BLaER1 treated with 17β-estradiol and CSF1 and Interleukin-3, amounts not matched to agents 10 nM and 100 nM (cell line): ENCODE measurements at regions not wholly inside any gene's neighbourhood (a gene's known extent, or its start where the extent isn't known, plus 50 kb on each side); places are given as distances from the start of the nearest gene placed in this dataset.
A peak's percentile ranks its signal among the peaks of the same experiment; 100 is the strongest.

ENCODE experiments used
- H3K27ac ChIP-seq, 11 experiments: shearing (Covaris generic); formaldehyde crosslinking; 2 replicates each; pipeline ENCODE4 v1.8.1; 2022
- H3K27me3 ChIP-seq, 11 experiments: shearing (Covaris generic); formaldehyde crosslinking; 2 replicates each; pipeline ENCODE4 v1.8.1; 2022
- H3K36me3 ChIP-seq, 11 experiments: shearing (Covaris generic); formaldehyde crosslinking; 2 replicates each; pipeline ENCODE4 v1.8.1; 2022
- H3K4me1 ChIP-seq, 10 experiments: shearing (Covaris generic); formaldehyde crosslinking; 2 replicates each; pipeline ENCODE4 v1.8.1; 2022
- H3K4me2 ChIP-seq, 11 experiments: shearing (Covaris generic); formaldehyde crosslinking; 2 replicates each; pipeline ENCODE4 v1.8.1; 2022
- H3K4me3 ChIP-seq, 10 experiments: shearing (Covaris generic); formaldehyde crosslinking; 2 replicates each; pipeline ENCODE4 v1.8.1; 2022
- H3K9ac ChIP-seq, 11 experiments: shearing (Covaris generic); formaldehyde crosslinking; 2 replicates each; pipeline ENCODE4 v1.8.1; 2022
- H3K9me3 ChIP-seq, 11 experiments: shearing (Covaris generic); formaldehyde crosslinking; replicated peaks in 1 of 11; 2 replicates each; pipeline ENCODE4 v1.8.1; 2022
- H4K20me1 ChIP-seq, 11 experiments: shearing (Covaris generic); formaldehyde crosslinking; 2 replicates each; pipeline ENCODE4 v1.8.1; 2022
- Cebpa-rat ChIP-seq, 11 experiments: shearing (Covaris generic); IDR thresholded peaks; 2 replicates each; pipeline ENCODE4 v1.8.1; 2022

GRCh38 chr4:81997313-81997712 lies 376.5 kb downstream of the HNRNPD start:
- no peak overlapping the region for H3K27ac ChIP-seq
- no peaks in the 10 kb centered on the region for H3K27me3 ChIP-seq
- no peaks in the 10 kb centered on the region for H4K20me1 ChIP-seq
- no peak for TF ChIP-seq Cebpa-rat (IDR thresholded peaks at IDR 0.05)
- H3K4me1 ChIP-seq = no peaks in the 10 kb centered on the region
- H3K9me3 ChIP-seq = peaks cover 7 to 15% (median 10%) of the 10 kb centered on the region in 11 experiments
- no peak overlapping the region for H3K9ac ChIP-seq
- peaks cover 0 to 2% (median 0%) of the 10 kb centered on the region in 11 experiments; a peak in 1 of 22 replicates for H3K36me3 ChIP-seq
- H3K4me3 ChIP-seq = no peak overlapping the region
- H3K4me2 ChIP-seq = no peak overlapping the region

GRCh38 chr4:81990898-81991297 lies 382.9 kb downstream of the HNRNPD start:
- H3K27me3 ChIP-seq = no peaks in the 10 kb centered on the region
- no peak overlapping the region for H3K9ac ChIP-seq
- no peak overlapping the region for H3K4me2 ChIP-seq
- H3K27ac ChIP-seq = no peak overlapping the region
- no peak for TF ChIP-seq Cebpa-rat (IDR thresholded peaks at IDR 0.05)
- no peak overlapping the region for H3K4me3 ChIP-seq
- no peaks in the 10 kb centered on the region for H3K36me3 ChIP-seq
- no peaks in the 10 kb centered on the region for H3K9me3 ChIP-seq
- no peaks in the 10 kb centered on the region for H3K4me1 ChIP-seq
- no peaks in the 10 kb centered on the region for H4K20me1 ChIP-seq

- Histone ChIP-seq H3K9me3 (no peaks in the 10 kb centered on the region), H3K4me1 (no peaks in the 10 kb centered on the region), H3K27ac (no peak overlapping the region), H3K9ac (no peak overlapping the region), H3K4me3 (no peak overlapping the region), H3K27me3 (no peaks in the 10 kb centered on the region), H4K20me1 (no peaks in the 10 kb centered on the region), H3K36me3 (no peaks in the 10 kb centered on the region), H3K4me2 (no peak overlapping the region)
- no peak for TF ChIP-seq Cebpa-rat (IDR thresholded peaks at IDR 0.05)
Observed at GRCh38 chr4:81990211-81990610, 383.6 kb downstream of the HNRNPD start.

- no peak overlapping the region for H3K9ac ChIP-seq
- H3K4me3 ChIP-seq = no peak overlapping the region
- H3K9me3 ChIP-seq = no peaks in the 10 kb centered on the region
- H3K4me2 ChIP-seq = no peak overlapping the region
- no peaks in the 10 kb centered on the region for H3K36me3 ChIP-seq
- no peak overlapping the region for H3K27ac ChIP-seq
- H3K27me3 ChIP-seq = no peaks in the 10 kb centered on the region
- no peaks in the 10 kb centered on the region for H3K4me1 ChIP-seq
- TF ChIP-seq Cebpa-rat (IDR thresholded peaks at IDR 0.05) = no peak
- no peaks in the 10 kb centered on the region for H4K20me1 ChIP-seq
Observed at GRCh38 chr4:81989202-81989601, 384.6 kb downstream of the HNRNPD start.

- H3K27me3 ChIP-seq = no peaks in the 10 kb centered on the region
Observed at GRCh38 chr4:81988178-81988577, 385.6 kb downstream of the HNRNPD start.

GRCh38 chr4:81984746-81985145 lies 389.0 kb downstream of the HNRNPD start:
- Histone ChIP-seq H3K4me2 (no peak overlapping the region), H3K36me3 (no peaks in the 10 kb centered on the region), H3K4me3 (no peak overlapping the region), H3K9ac (no peak overlapping the region), H3K9me3 (no peaks in the 10 kb centered on the region), H3K27me3 (no peaks in the 10 kb centered on the region), H3K27ac (no peak overlapping the region), H3K4me1 (peaks cover 0 to 9% (median 2%) of the 10 kb centered on the region in 10 experiments; a peak in 6 of 20 replicates), H4K20me1 (no peaks in the 10 kb centered on the region)
- no peak for TF ChIP-seq Cebpa-rat (IDR thresholded peaks at IDR 0.05)

More at GRCh38 chr4:81988178-81988577, 385.6 kb downstream of the HNRNPD start:
- Histone ChIP-seq H3K27ac (no peak overlapping the region), H3K4me2 (no peak overlapping the region), H3K9ac (no peak overlapping the region), H3K9me3 (no peaks in the 10 kb centered on the region), H3K4me1 (peaks cover 0 to 5% (median 1%) of the 10 kb centered on the region in 10 experiments; a peak in 6 of 20 replicates), H4K20me1 (no peaks in the 10 kb centered on the region), H3K4me3 (no peak overlapping the region), H3K36me3 (no peaks in the 10 kb centered on the region)
- TF ChIP-seq Cebpa-rat (IDR thresholded peaks at IDR 0.05) = no peak

- H3K4me3 ChIP-seq = no peak overlapping the region
- TF ChIP-seq Cebpa-rat (IDR thresholded peaks at IDR 0.05) = no peak
- peak overlapping the region in 7 of 11 experiments; percentile 13 to 52 (median 45); a peak in 10 of 22 replicates for H3K4me2 ChIP-seq
- H3K9me3 ChIP-seq = no peaks in the 10 kb centered on the region
- H4K20me1 ChIP-seq = no peaks in the 10 kb centered on the region
- H3K36me3 ChIP-seq = no peaks in the 10 kb centered on the region
- H3K4me1 ChIP-seq = peaks cover 0 to 9% (median 2%) of the 10 kb centered on the region in 10 experiments; a peak in 6 of 20 replicates
- no peak overlapping the region for H3K9ac ChIP-seq
- no peaks in the 10 kb centered on the region for H3K27me3 ChIP-seq
- H3K27ac ChIP-seq = no peak overlapping the region
Observed at GRCh38 chr4:81982846-81983540, 390.8 kb downstream of the HNRNPD start.

GRCh38 chr4:81981218-81981617 lies 392.6 kb downstream of the HNRNPD start:
- H3K4me1 ChIP-seq = peaks cover 0 to 9% (median 2%) of the 10 kb centered on the region in 10 experiments; a peak in 6 of 20 replicates
- H3K36me3 ChIP-seq = no peaks in the 10 kb centered on the region
- no peaks in the 10 kb centered on the region for H3K27me3 ChIP-seq
- no peak overlapping the region for H3K9ac ChIP-seq
- H3K27ac ChIP-seq = no peak overlapping the region
- no peaks in the 10 kb centered on the region for H4K20me1 ChIP-seq
- H3K4me3 ChIP-seq = no peak overlapping the region
- no peak for TF ChIP-seq Cebpa-rat (IDR thresholded peaks at IDR 0.05)
- H3K4me2 ChIP-seq = no peak overlapping the region
- H3K9me3 ChIP-seq = no peaks in the 10 kb centered on the region

- Histone ChIP-seq H3K4me2 (no peak overlapping the region), H3K27ac (no peak overlapping the region), H3K4me3 (no peak overlapping the region), H4K20me1 (no peaks in the 10 kb centered on the region), H3K27me3 (no peaks in the 10 kb centered on the region), H3K36me3 (no peaks in the 10 kb centered on the region), H3K9ac (no peak overlapping the region), H3K4me1 (no peaks in the 10 kb centered on the region), H3K9me3 (no peaks in the 10 kb centered on the region)
- TF ChIP-seq Cebpa-rat (IDR thresholded peaks at IDR 0.05) = no peak
Observed at GRCh38 chr4:81974523-81974922, 399.3 kb downstream of the HNRNPD start.
